GM18508 (cell line): ENCODE measurements at regions not wholly inside any gene's neighbourhood (a gene's known extent, or its start where the extent isn't known, plus 50 kb on each side); places are given as distances from the start of the nearest gene placed in this dataset.
"Not testable (repeated sequence)": the region's sequence is repeated elsewhere in the genome, so short reads cannot be mapped to it uniquely, and the experiment has no call there.

Source experiments
- ATAC-seq: cut with Tn5 transposase; IDR thresholded peaks from one replicate; pipeline ENCODE4 v1.9.1; 2021; ENCODE audit warnings: moderate number of reproducible peaks; ENCODE audit not compliant: insufficient read depth, unreplicated experiment

- ATAC-seq, result no peak
Observed at GRCh38 chr3:181362378-181362777, 349.3 kb upstream of the SOX2 start.

GRCh38 chr3:181358562-181358961 is 353.2 kb upstream of the SOX2 start:
- no peak for ATAC-seq

GRCh38 chr3:181358060-181358459 is 353.7 kb upstream of the SOX2 start:
- ATAC-seq, result no peak

GRCh38 chr3:181354140-181354539 is 357.6 kb upstream of the SOX2 start:
- no peak for ATAC-seq

GRCh38 chr3:181344331-181344730 is 354.8 kb upstream of the DNAJC19 start:
- ATAC-seq, result no peak

- ATAC-seq, result no peak
Observed at GRCh38 chr3:181336597-181336996, 347.1 kb upstream of the DNAJC19 start.

GRCh38 chr3:181333394-181333793 is 343.9 kb upstream of the DNAJC19 start:
- ATAC-seq, result no peak

- no peak for ATAC-seq
Observed at GRCh38 chr3:181330821-181331563, 341.5 kb upstream of the DNAJC19 start.

- no peak for ATAC-seq
Observed at GRCh38 chr3:181330257-181330656, 340.7 kb upstream of the DNAJC19 start.

- ATAC-seq, result no peak
Observed at GRCh38 chr3:181329024-181329423, 339.5 kb upstream of the DNAJC19 start.

GRCh38 chr3:181328346-181328745 is 338.8 kb upstream of the DNAJC19 start:
- no peak for ATAC-seq

- ATAC-seq, result no peak
Observed at GRCh38 chr3:181327349-181327748, 337.8 kb upstream of the DNAJC19 start.

- peak; percentile 58 for ATAC-seq
Observed at GRCh38 chr3:181326637-181327223, 337.2 kb upstream of the DNAJC19 start.

GRCh38 chr3:181324516-181324915 is 335.0 kb upstream of the DNAJC19 start:
- ATAC-seq, result not testable (repeated sequence)

GRCh38 chr3:181318321-181318720 is 328.8 kb upstream of the DNAJC19 start:
- ATAC-seq, result no peak

- ATAC-seq, result no peak
Observed at GRCh38 chr3:181317508-181317907, 328.0 kb upstream of the DNAJC19 start.

- no peak for ATAC-seq
Observed at GRCh38 chr3:181316482-181316881, 326.9 kb upstream of the DNAJC19 start.

GRCh38 chr3:181313335-181313734 is 323.8 kb upstream of the DNAJC19 start:
- no peak for ATAC-seq

GRCh38 chr3:181311186-181311585 is 321.6 kb upstream of the DNAJC19 start:
- ATAC-seq, result no peak

GRCh38 chr3:181302960-181303359 is 313.4 kb upstream of the DNAJC19 start:
- ATAC-seq, result no peak

GRCh38 chr3:181300033-181300432 is 310.5 kb upstream of the DNAJC19 start:
- ATAC-seq, result no peak

- no peak for ATAC-seq
Observed at GRCh38 chr3:181298421-181298820, 308.9 kb upstream of the DNAJC19 start.
